HG03565 (cell line): ENCODE measurements at regions not wholly inside any gene's neighbourhood (a gene's known extent, or its start where the extent isn't known, plus 50 kb on each side); places are given as distances from the start of the nearest gene placed in this dataset.
A peak's percentile ranks its signal among the peaks of the same experiment; 100 is the strongest.
"Not testable (repeated sequence)": the region's sequence is repeated elsewhere in the genome, so short reads cannot be mapped to it uniquely, and the experiment has no call there.

Source experiments
- ATAC-seq: cut with Tn5 transposase; IDR thresholded peaks from one replicate; pipeline ENCODE4 v1.9.1; 2021; ENCODE audit warnings: mild to moderate bottlenecking, moderate library complexity; ENCODE audit not compliant: unreplicated experiment

DNA sequence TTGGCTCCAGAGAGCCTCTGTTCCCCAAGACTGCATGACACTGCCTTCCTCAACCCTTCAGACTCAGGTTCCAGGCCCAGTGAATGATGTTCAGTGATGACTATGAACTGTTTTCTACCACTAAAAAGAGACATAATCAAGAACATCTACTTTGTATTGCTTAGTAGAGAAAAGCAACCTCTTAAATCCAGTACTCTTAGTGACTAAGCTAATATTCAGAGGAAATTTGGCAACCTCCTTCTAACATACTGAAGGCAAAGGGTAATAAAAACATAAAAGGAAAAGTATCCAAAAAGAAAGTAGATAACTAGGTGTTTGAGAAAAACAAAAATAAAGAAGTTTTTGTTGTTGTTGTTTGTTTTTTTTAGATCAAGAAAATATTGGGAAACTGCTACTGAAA, 153.3 kb upstream of the RUNX1 start:
- no peak for ATAC-seq

- ATAC-seq: no peak
These were observed 152.7 kb upstream of the RUNX1 start for GRCh38 chr21:35201799-35202198.

DNA sequence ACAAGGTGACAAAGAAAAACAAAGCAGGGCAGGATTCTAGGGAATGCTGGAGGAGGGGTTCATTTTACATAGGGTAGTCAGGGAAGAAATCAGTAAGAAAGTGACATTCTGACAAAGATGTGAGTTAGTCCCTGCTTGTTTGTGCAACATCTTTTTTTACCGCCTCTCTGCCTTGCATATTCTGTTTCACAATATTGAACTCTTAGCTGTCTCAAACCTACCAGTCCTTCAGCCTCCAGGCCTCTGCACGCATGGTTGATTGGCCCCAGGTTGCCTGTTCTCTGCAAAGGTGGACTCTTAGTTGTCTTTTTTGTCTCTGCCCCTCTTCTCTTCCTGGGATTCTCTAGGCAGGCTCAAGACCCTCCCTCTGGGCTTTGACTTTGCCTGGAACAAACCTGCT, 152.2 kb upstream of the RUNX1 start:
- ATAC-seq: no peak

- ATAC-seq: no peak
These were observed 150.6 kb upstream of the RUNX1 start for GRCh38 chr21:35199733-35200015.

DNA sequence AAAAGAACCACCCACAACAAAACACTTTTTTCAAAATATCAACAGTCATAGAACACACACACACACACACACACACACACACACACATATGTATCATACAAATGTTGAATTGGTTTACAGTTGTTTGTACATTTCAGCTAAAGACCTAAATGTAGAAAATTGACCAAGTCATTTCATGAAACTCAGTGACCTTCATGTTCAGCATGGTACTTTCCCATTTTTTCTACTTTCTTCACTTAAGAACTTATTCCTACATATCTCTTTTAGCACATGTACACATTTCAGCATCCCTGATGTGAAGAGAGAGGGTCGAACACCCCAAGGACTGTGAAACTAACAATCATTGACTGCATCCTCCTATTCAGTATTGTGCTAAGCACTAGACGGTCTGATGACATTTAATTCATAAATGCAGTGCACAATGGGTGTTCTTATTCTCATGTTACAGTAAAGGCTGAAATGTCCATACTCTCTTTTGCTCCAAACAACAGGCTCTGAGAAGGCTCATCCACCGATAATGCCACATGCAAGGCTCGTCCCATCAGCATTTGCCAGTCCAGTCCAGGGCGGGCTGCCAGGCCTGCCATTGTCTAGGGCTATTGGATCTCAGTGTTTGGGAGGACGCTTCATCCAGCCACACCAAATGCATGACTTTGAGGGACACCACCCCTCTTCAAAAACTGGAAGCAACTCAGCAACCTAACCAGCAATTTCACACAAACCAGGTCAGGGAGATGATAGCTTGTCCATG, 150.1 kb upstream of the RUNX1 start:
- ATAC-seq: no peak

DNA sequence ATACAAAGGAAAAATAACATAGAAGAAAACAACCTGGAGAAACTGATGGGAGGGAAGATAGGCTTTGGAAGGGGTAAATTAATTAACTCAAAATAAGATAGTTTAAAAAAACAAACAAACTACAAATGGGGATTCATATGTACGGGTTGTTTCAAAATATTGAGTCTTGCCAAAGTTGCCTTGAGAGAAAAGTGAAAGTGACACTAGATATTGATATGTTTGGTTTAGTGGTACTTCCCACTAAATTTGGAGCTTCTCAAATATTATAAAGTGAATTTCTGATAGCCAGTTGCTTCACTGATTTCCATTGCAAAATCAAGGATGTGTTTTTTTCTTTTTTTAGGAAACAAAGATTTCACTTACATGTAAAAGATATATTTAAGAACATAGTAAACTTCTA, 149.5 kb upstream of the RUNX1 start:
- ATAC-seq: no peak

DNA sequence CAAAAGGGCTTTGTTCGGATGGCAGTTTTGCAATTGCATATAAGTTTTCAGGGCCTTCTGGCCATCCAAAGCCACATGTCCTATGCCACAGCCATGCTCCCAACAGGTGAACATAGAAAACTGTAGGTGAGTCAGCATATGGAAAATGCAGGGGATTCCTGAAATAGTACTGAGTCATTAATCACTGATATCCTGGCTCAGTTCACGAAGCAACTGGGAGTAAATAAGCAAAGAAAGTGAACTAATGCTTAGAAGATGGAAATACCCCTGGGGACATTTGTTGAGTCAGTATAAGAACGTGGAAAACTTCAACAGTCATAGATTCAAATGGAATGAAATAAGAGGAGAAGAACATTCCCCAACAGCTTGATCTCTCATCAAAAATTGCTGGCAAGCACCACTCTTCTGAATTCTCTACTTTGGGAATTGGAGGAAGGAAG, 148.9 kb upstream of the RUNX1 start:
- ATAC-seq: no peak

DNA sequence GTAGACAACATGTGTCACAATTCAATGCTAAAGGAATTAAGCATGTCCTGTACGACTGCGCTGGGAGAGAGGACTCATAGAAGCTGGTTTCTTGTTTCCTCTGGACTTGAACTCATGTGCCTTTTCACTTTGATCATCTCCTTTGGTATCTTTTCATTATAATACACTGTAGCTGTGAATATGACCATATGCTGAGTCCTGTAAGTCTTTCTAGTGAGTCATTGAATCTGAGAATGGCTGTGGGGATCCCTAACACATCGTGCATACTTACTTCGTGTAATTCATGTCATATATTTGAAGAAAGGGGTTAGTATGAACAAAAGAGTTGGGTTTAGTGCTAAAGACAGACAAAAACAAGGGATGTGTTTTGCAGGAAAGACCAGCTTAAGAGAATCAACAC, 148.1 kb upstream of the RUNX1 start:
- no peak for ATAC-seq

GRCh38 chr21:35196128-35196527, 147.0 kb upstream of the RUNX1 start:
- no peak for ATAC-seq

DNA sequence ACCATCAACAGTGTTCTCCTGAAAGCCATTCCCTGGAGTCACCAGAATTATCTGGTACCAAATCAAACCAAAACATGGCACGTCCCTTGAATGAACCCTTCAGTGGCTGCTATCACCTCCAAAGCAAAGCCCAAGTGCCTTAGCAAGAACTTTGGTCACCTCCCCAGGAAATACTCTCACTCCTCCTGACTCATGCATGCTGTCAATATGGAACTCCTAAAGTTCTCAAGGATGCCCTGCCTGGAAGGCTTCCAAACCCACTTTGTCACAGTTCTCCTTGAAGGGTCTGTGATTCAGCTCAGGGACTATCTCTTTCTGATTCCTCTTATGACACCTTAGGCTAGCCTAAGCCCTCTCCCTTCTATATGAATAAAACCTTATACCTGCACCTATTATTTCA, 146.1 kb upstream of the RUNX1 start:
- no peak for ATAC-seq

- no peak for ATAC-seq
These were observed 142.7 kb upstream of the RUNX1 start for GRCh38 chr21:35191754-35192153.

GRCh38 chr21:35191128-35191527, 142.0 kb upstream of the RUNX1 start:
- no peak for ATAC-seq

GRCh38 chr21:35190201-35190701, 141.1 kb upstream of the RUNX1 start:
- no peak for ATAC-seq

DNA sequence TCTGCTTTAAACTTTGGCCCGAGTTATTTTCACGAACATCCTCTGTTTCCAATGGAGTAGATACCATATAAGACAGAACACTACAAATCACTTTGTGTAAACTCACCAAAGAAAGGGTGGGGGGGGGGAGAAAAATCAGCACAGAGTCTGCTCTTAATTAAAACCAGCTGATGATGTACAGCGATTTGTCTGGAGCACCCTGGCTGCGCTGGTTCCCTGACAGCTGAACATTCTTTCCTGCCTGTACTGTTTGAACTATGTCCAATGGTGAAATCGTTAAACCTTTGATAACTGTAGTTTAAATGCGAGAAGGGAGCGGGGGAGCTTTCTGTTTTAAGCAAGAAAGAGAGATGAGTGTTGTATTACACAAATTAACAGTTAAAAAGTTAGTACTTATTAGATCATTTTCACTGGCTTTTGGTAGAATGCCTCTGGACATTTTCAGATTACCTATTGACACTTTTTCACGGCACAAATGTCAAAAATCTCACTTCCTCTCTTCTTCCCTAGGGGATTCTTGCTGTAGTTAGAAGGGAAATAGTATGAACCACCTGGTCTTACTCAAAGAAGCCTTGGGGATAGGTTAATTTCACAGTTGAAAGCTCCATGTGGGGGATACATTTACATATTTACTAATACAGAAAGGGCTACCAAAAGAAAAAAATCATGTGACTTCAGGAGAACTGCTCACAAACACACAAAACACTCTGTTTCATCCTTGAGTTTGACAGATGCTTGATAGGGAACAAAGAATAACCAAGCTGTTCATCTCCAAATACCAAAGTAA, 140.2 kb upstream of the RUNX1 start:
- ATAC-seq: peak; percentile 88

- not testable (repeated sequence) for ATAC-seq
These were observed 134.3 kb upstream of the RUNX1 start for GRCh38 chr21:35183389-35183788.

GRCh38 chr21:35179990-35180540, 131.0 kb upstream of the RUNX1 start:
- no peak for ATAC-seq

DNA sequence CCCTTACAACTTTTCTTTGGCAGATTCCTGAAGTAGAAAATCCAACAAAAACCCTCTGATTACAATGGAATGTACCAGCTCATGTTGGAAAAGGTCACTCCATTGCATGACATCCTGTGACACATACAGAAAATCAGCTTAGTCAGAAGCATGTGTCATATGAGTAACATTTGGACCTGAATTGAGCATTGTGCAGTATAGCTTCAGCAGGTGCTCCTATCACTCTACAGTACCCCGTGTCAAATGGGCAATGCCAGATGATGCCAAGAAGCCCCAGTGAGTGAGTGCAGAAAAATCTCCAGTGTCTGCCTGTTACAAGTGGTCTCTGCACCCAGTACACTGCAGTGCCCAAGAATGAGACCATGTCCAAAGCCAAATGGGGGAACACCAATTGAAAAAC, 129.7 kb upstream of the RUNX1 start:
- no peak for ATAC-seq

DNA sequence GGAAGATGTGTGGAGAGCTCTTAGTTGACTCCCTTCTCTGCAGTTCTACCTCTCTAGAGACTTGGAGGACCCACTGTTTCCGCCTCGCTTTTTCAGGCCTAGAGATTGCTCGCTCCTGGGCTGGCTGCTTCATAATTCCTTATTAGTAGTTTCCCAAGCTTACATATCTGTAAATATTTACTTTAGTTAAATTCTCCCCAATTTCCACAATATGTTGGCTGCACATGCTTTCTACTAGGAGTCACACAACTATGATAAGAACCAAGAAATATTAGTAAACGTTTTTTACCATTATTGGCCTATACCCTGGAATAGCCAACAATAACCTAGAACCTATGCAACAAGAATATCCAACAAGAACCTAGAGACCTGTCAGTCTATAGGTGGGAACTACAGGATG, 129.0 kb upstream of the RUNX1 start:
- ATAC-seq: no peak

DNA sequence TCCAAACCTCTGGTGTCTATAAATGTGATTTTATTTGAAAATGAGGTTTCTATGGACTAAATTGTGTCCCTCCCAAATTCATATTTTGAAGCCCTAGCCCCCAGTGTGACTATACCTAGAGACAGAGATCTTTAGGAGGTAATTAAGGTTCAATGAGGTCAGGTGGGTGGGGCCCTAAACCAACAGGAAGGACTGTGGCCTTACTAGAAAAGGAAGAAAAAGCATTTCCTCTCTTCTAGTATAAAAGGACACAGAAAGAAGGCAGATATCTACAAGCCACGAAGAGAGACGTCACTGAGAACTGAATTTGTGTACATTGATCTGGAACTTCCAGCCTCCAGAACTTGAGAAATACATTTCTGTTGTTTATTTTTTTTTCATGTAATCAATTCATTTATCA, 123.1 kb upstream of the RUNX1 start:
- ATAC-seq: no peak

DNA sequence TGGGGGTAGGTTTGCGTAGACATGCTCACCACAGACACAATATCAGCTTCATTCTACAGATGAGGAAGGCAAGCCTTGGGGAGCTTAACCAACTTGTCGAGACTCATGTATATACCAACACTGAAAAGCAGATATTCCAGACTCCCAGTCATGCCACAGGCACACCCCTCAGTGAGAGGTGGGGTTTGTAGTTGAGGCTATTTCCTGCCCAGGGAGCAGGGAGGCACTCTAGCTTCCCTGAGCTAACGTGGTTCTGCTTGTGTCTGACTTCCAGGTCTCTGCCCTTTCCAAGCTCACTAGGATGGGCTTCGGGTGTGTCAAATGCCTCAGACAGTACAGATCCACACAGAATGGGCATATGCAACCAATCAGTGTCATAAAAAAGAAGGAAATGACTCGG, 122.3 kb upstream of the RUNX1 start:
- ATAC-seq: no peak

- no peak for ATAC-seq
These were observed 121.7 kb upstream of the RUNX1 start for GRCh38 chr21:35170818-35171217.

DNA sequence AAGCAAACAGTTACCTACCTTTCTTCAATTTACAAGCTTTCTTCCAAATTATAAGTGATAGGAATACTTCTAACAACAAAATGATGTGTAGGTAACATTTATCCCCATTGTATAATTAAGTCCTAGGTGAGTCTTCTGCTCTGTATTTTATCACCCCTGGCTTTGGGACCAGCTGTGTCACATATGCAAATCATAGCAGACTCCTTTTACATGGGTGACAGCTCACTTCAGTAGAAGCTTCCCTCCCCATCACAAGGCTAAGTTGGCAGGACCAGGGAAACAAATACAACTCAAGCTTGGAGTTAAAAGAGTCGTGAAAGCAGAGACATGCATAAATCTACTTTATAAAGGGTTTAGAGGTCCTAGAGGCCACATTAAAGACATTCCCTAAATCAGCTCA, 121.1 kb upstream of the RUNX1 start:
- ATAC-seq: no peak
